ENCODE measurements at regions not wholly inside any gene's neighbourhood (a gene's known extent, or its start where the extent isn't known, plus 50 kb on each side); places are given as distances from the start of the nearest gene placed in this dataset.

- DNase-seq = no peak
Measured at GRCh38 chr2:6301426-6301825, 564.3 kb downstream of the CMPK2 start.

GRCh38 chr2:6308986-6309385 is 556.7 kb downstream of the CMPK2 start:
- DNase-seq = no peak

GRCh38 chr2:6309415-6310255 is 556.1 kb downstream of the CMPK2 start:
- no peak for DNase-seq

GRCh38 chr2:6310256-6311215 is 555.2 kb downstream of the CMPK2 start:
- DNase-seq = peak; percentile 22

- no peak for DNase-seq
Measured at GRCh38 chr2:6312367-6312766, 553.3 kb downstream of the CMPK2 start.

GRCh38 chr2:6314218-6314960 is 551.3 kb downstream of the CMPK2 start:
- no peak for DNase-seq

- no peak for DNase-seq
Measured at GRCh38 chr2:6325616-6326015, 540.1 kb downstream of the CMPK2 start.

- no peak for DNase-seq
Measured at GRCh38 chr2:6326958-6327357, 538.7 kb downstream of the CMPK2 start.

GRCh38 chr2:6336752-6337471 is 528.8 kb downstream of the CMPK2 start:
- DNase-seq = no peak

GRCh38 chr2:6337472-6337820 is 528.3 kb downstream of the CMPK2 start:
- DNase-seq = no peak

- no peak for DNase-seq
Measured at GRCh38 chr2:6341588-6342129, 524.0 kb downstream of the CMPK2 start.

- no peak for DNase-seq
Measured at GRCh38 chr2:6342273-6342920, 523.3 kb downstream of the CMPK2 start.

- DNase-seq = no peak
Measured at GRCh38 chr2:6343076-6343475, 522.6 kb downstream of the CMPK2 start.

- DNase-seq = no peak
Measured at GRCh38 chr2:6352247-6352646, 513.5 kb downstream of the CMPK2 start.

- no peak for DNase-seq
Measured at GRCh38 chr2:6352906-6353515, 512.7 kb downstream of the CMPK2 start.

- DNase-seq = no peak
Measured at GRCh38 chr2:6353669-6354068, 512.0 kb downstream of the CMPK2 start.

- no peak for DNase-seq
Measured at GRCh38 chr2:6354546-6354945, 511.2 kb downstream of the CMPK2 start.

GRCh38 chr2:6355886-6356761 is 509.6 kb downstream of the CMPK2 start:
- DNase-seq = no peak

- no peak for DNase-seq
Measured at GRCh38 chr2:6358546-6358945, 507.2 kb downstream of the CMPK2 start.

- DNase-seq = no peak
Measured at GRCh38 chr2:6358985-6359384, 506.7 kb downstream of the CMPK2 start.
